GM12878 (cell line): ENCODE measurements at regions not wholly inside any gene's neighbourhood (a gene's known extent, or its start where the extent isn't known, plus 50 kb on each side); places are given as distances from the start of the nearest gene placed in this dataset.
"Not testable (repeated sequence)": the region's sequence is repeated elsewhere in the genome, so short reads cannot be mapped to it uniquely, and the experiment has no call there.

Experiments
- BACH1 ChIP-seq: fragments of 450-650 bp; IDR thresholded peaks from 2 replicates; pipeline ENCODE4 v1.6.1; 2017; ENCODE audit warnings: mild to moderate bottlenecking, borderline replicate concordance
- EP300 ChIP-seq, 2 experiments: fragments of 150-350 bp in 1 of 2; IDR thresholded peaks; 2 replicates each; pipeline ENCODE4 v1.6.1; 2011 to 2012; ENCODE audit warnings: low read depth in 2 of 2, low read length in 2 of 2, borderline replicate concordance in 1 of 2, improper control_type of control experiment in 1 of 2, inconsistent platforms in 1 of 2; ENCODE audit not compliant: control insufficient read depth in 1 of 2
- FOXK2 ChIP-seq: fragments of 450-650 bp; IDR thresholded peaks from 2 replicates; pipeline ENCODE4 v1.6.1; 2017; ENCODE audit warnings: mild to moderate bottlenecking, moderate library complexity
- GABPA ChIP-seq: IDR thresholded peaks from 2 replicates; pipeline ENCODE4 v1.6.1; 2014; ENCODE audit warnings: antibody characterized with exemption, low read depth, mild to moderate bottlenecking, inconsistent platforms
- JUND ChIP-seq: IDR thresholded peaks from 2 replicates; pipeline ENCODE4 v1.6.1; 2012; ENCODE audit warnings: low read depth, mild to moderate bottlenecking, low read length, improper control_type of control experiment, moderate library complexity
- POLR2AphosphoS5 ChIP-seq: IDR thresholded peaks from 2 replicates; pipeline ENCODE4 v1.6.1; 2011; ENCODE audit warnings: mild to moderate bottlenecking, low read length, inconsistent platforms
- RAD51 ChIP-seq: fragments of 450-650 bp; IDR thresholded peaks from 2 replicates; pipeline ENCODE4 v1.6.1; 2016; ENCODE audit warnings: moderate library complexity, mild to moderate bottlenecking, inconsistent platforms
- SREBF2 ChIP-seq: IDR thresholded peaks from 2 replicates; pipeline ENCODE4 v1.6.1; 2012; ENCODE audit warnings: mild to moderate bottlenecking, low read length
- TF ChIP-seq, protein P1 (sequence below), 3 experiments: IDR thresholded peaks in 2 of 3; conservative IDR thresholded peaks in 1 of 3; 2 replicates each; pipeline ENCODE4 v1.5.1; 2011; ENCODE audit warnings: low read depth in 3 of 3, low read length in 3 of 3, mild to moderate bottlenecking in 3 of 3, control low read depth in 2 of 3, moderate library complexity in 2 of 3, inconsistent platforms in 1 of 3, mixed read lengths in 1 of 3; ENCODE audit not compliant: control insufficient read depth in 2 of 3, insufficient read depth in 1 of 3; ENCODE audit errors: extremely low read depth in 1 of 3
- TF ChIP-seq, protein P2 (sequence below): IDR thresholded peaks from 2 replicates; pipeline ENCODE4 v1.6.1; 2012; ENCODE audit warnings: low read length, inconsistent platforms

GRCh38 chr9:25288195-25288594 lies 390.0 kb downstream of the TUSC1 start:
- not testable (repeated sequence) for TF ChIP-seq EP300 (IDR thresholded peaks at IDR 0.05; ENCODE audit: borderline replicate concordance in 1 of 2, control insufficient read depth in 1 of 2, low read depth in 2 of 2, low read length in 2 of 2); GABPA; JUND; SREBF2; FOXK2; BACH1; POLR2AphosphoS5; RAD51
- TF ChIP-seq, protein P1, sequence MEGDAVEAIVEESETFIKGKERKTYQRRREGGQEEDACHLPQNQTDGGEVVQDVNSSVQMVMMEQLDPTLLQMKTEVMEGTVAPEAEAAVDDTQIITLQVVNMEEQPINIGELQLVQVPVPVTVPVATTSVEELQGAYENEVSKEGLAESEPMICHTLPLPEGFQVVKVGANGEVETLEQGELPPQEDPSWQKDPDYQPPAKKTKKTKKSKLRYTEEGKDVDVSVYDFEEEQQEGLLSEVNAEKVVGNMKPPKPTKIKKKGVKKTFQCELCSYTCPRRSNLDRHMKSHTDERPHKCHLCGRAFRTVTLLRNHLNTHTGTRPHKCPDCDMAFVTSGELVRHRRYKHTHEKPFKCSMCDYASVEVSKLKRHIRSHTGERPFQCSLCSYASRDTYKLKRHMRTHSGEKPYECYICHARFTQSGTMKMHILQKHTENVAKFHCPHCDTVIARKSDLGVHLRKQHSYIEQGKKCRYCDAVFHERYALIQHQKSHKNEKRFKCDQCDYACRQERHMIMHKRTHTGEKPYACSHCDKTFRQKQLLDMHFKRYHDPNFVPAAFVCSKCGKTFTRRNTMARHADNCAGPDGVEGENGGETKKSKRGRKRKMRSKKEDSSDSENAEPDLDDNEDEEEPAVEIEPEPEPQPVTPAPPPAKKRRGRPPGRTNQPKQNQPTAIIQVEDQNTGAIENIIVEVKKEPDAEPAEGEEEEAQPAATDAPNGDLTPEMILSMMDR (IDR thresholded peaks at IDR 0.05 in 2 of 3, conservative IDR thresholded peaks at IDR 0.05 in 1 of 3; ENCODE audit: control insufficient read depth in 2 of 3, extremely low read depth in 1 of 3, insufficient read depth in 1 of 3, low read depth in 3 of 3, low read length in 3 of 3) = not testable (repeated sequence)
- TF ChIP-seq, protein P2, sequence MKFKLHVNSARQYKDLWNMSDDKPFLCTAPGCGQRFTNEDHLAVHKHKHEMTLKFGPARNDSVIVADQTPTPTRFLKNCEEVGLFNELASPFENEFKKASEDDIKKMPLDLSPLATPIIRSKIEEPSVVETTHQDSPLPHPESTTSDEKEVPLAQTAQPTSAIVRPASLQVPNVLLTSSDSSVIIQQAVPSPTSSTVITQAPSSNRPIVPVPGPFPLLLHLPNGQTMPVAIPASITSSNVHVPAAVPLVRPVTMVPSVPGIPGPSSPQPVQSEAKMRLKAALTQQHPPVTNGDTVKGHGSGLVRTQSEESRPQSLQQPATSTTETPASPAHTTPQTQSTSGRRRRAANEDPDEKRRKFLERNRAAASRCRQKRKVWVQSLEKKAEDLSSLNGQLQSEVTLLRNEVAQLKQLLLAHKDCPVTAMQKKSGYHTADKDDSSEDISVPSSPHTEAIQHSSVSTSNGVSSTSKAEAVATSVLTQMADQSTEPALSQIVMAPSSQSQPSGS = not testable (repeated sequence)
